Activated T-cell treated with anti-CD3 and anti-CD28 coated beads for 48 hours (primary cell): ENCODE measurements at regions not wholly inside any gene's neighbourhood (a gene's known extent, or its start where the extent isn't known, plus 50 kb on each side); places are given as distances from the start of the nearest gene placed in this dataset.
"Not testable (repeated sequence)": the region's sequence is repeated elsewhere in the genome, so short reads cannot be mapped to it uniquely, and the experiment has no call there.

Experiments used
- DNase-seq: peaks from one replicate; pipeline ENCODE4 v3.0.0-alpha.2; 2020; ENCODE audit warnings: low read depth

DNA sequence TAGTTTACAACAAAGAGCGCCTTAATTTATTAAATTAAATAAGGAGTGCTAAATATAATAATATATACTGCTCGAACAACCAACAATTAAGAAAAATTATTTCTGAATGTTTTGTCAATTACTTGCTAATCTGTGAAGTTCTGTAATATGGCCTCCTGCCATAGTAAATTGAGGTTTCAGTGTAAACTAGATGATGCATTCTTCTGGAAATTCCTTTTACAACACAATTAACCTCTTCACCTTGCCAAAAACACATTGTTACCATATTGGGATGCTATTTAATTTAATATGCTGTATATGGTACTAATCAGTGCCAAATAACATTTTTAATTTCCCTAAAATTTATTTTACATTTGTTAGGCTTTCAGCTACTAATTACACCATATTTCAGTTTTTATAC, 808.4 kb upstream of the CITED2 start:
- DNase-seq: no peak

- no peak for DNase-seq
Measured at GRCh38 chr6:140181876-140182275, 807.4 kb upstream of the CITED2 start.

GRCh38 chr6:140180306-140180705, 805.9 kb upstream of the CITED2 start:
- DNase-seq: no peak

- DNase-seq: no peak
Measured at GRCh38 chr6:140178935-140179334, 804.5 kb upstream of the CITED2 start.

- DNase-seq: no peak
Measured at GRCh38 chr6:140178520-140178919, 804.1 kb upstream of the CITED2 start.

DNA sequence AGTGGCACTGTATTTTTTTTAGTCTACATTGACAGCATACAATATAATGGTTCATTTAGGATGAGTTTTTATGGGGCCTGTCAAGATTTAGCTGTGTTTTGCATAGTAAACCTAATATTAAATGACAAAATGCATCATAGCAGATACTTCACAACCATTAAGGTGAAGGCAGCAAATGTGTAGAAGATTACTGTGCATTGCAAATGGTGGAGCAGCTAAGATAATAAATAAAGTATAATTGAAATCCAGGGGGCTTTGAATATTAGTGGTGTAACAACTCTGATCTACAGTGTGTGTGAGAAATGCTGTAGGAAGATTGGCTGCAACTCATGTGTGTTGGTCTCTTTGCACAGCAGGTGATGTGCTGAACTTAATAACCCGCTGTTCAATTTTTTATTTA, 801.9 kb upstream of the CITED2 start:
- no peak for DNase-seq

- no peak for DNase-seq
Measured at GRCh38 chr6:140175486-140175885, 801.0 kb upstream of the CITED2 start.

GRCh38 chr6:140174524-140174923, 800.1 kb upstream of the CITED2 start:
- DNase-seq: no peak

DNA sequence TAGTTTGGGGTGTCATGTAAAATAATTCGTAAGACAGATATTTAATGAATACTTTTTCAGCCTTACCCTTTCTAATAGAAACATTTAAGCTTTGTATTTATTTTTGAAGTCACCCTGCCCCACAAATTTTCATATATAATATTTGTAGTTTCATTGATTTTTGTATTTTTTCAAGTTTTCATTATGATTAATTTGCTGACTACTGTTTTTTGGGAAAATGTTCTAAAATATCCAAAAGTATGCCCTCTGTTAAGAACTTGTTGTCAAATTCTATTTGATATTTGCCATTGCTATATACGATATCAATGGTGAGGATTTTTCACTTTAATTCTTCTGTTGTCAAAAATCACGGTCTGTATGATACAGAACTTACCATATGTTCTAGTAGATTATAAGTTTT, 793.9 kb upstream of the CITED2 start:
- no peak for DNase-seq

DNA sequence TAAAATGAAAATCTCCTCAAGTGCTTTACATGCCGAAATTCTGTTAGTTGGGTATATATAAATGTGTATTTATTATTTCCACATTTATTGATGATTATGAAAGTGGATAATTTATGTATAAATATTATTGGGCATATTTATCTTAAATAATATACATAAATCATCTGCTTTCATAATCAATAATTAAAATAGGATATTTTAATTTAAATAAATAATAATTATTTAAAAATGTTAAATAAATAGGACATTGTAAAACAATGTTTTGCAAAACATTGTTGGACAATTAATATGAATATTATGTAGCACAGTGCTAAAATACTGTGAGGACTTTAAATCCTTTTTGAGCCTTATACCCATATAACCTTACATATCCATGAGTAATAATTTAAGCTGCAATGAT, 786.5 kb upstream of the CITED2 start:
- DNase-seq: no peak

- DNase-seq: no peak
Measured at GRCh38 chr6:140160494-140160893, 786.0 kb upstream of the CITED2 start.

DNA sequence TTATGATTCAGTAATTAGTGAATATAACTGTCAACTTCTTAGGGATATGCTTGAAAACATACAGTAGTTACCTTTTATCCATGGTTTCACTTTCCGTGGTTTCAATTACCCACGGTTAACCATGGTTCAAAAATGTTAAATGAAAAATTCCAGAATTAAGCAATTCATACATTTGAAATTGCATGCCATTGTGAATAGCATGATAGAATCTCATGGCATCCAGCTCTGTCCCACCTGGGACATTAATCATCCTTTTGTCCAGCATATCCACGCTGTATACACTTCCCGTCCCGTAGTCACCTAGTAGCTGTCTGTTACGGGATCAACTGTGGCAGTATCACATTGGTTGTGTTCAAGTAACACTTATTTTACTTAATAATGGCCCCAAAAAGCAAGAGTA, 781.7 kb upstream of the CITED2 start:
- no peak for DNase-seq

GRCh38 chr6:140155451-140156126, 781.1 kb upstream of the CITED2 start:
- no peak for DNase-seq

- DNase-seq: no peak
Measured at GRCh38 chr6:140153703-140154102, 779.3 kb upstream of the CITED2 start.

DNA sequence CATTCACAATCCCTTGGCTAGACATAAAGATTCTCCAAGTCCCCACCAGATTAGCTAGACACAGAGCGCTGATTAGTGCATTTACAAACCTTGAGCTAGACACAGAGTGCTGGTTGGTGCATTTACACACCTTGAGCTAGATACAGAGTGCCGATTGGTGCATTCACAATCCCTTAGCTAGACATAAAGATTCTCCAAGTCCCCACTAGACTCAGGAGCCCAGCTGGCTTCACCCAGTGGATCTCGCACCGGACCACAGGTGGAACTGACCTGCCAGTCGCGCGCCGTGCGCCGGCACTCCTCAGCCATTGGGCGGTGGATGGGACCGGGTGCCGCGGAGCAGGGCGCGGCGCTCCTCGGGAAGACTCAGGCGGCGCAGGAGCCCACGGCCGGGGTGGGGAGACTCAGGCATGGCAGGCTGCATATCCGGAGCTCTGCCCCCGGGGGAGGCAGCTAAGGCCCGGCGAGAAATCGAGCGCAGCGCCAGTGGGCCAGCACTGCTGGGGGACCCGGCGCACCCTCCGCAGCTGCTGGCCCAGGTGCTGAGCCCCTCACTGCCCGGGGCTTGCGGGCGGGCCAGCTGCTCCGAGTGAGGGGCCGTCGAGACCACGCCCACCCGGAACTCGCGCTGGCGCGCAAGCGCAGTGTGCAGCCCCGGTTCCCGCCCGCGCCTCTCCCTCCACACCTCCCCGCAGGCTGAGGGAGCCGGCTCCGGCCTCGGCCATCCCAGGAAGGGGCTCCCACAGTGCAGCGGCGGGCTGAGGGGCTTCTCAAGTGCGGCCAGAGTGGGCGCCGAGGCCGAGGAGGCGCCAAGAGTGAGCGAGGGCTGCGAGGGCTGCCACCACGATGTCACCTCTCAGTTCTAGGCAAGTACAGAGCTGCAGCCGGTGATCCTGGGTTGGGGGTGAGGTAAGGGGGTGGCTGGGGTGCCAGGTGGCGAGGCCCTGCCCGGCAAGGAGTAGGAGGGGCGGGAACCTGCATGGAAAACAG, 773.7 kb upstream of the CITED2 start:
- DNase-seq: not testable (repeated sequence)

DNA sequence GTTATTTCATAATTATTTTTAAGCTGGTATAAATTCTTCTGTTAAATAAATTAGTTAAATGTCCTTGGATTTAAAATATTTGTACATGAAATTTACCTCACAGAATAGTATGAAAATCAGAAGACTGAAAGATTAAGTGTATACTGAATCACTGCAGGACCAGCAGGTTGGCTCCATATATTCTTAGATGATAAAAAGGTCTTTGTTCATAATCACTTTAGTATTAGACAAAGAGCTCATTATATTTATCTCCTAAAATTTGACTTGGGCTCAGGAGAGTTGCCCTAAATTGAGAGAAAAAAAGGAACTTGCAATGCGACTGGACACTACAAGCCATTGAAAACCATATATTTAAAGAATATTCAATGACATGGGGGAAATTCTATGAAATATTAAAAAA, 766.4 kb upstream of the CITED2 start:
- no peak for DNase-seq

DNA sequence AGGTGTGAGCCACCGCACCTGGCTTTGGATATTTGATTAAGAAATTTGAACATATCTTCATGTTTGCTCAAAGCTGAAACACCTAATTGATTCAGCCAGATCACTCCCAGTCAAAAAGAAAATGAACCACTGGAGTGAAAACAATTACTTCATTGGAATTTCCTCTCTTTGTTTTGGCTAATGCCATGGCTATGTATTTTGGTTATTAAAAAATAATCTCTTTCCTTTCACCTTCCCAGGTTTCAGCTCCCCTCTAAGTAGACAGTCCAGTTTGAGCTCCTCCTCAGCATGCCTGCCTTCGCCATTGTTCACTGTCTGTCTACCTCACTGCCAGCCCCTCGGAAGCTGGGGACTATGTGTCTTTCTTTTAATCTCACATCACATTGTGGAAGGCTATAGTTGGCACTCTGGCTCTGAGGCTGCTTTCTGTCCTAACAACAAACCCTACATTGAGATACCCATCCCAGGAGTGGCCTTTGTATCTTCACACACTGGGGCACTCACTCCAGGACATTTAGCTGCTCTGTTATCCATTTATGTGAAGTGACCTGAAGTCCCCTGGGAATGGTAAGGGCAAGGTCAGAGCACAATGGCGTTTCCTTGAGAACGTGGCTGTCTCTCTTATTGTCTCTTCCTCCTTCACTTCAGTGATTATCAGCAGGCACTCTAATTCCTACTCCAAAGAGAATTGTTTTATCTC, 764.0 kb upstream of the CITED2 start:
- no peak for DNase-seq

GRCh38 chr6:140134224-140134623, 759.8 kb upstream of the CITED2 start:
- no peak for DNase-seq

- no peak for DNase-seq
Measured at GRCh38 chr6:140130074-140130473, 755.6 kb upstream of the CITED2 start.

- DNase-seq: no peak
Measured at GRCh38 chr6:140124498-140124897, 750.0 kb upstream of the CITED2 start.

- DNase-seq: no peak
Measured at GRCh38 chr6:140108167-140108566, 733.7 kb upstream of the CITED2 start.

DNA sequence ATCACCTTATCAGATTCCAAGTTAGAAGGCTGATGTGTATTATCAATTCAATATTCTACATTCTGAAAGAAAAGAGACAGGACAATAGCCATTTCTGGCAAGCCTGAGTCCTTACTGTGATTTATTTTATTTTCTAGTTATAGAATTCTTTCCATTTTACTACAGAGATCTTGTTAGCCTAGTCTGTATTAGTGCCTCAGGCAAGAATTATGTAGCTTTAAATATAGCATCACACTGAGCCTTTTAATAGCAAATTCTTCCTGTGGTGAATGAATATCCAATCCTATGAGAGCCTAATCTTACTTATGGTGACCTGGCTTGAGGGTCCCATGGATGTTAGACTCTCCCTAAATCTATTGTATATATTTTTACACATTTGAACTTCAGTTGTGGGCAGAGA, 732.8 kb upstream of the CITED2 start:
- DNase-seq: no peak

DNA sequence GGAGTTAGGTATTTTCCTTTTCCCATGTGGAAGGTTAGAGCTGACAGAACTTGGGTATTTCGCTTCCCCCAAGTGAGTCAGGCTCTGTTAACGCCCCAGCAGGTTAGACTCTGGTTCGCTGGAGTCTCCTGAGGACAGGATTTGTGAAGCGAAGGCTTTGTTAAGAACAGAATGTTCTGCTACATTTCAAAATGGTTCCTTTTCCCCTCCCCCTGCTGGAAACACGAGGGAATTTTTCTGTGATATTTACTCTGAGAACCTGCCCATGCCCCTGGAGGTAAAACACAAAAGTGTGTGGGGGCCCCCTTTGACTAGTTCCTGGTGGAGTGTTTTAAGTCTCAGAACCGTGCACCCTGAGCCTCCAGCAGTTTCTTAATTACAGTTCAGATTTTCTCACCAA, 731.4 kb upstream of the CITED2 start:
- DNase-seq: no peak
